HUES64 (cell line): ENCODE measurements at regions not wholly inside any gene's neighbourhood (a gene's known extent, or its start where the extent isn't known, plus 50 kb on each side); places are given as distances from the start of the nearest gene placed in this dataset.
"Not testable (repeated sequence)": the region's sequence is repeated elsewhere in the genome, so short reads cannot be mapped to it uniquely, and the experiment has no call there.

ENCODE experiments used
- H3K27ac ChIP-seq: 2 replicates; pipeline ENCODE4 v1.7.0; 2013; ENCODE audit warnings: low read depth, low read length, inconsistent platforms
- H3K27me3 ChIP-seq: 2 replicates; pipeline ENCODE4 v1.6.1; 2013; ENCODE audit warnings: mild to moderate bottlenecking, low read length; ENCODE audit not compliant: insufficient read depth
- H3K36me3 ChIP-seq: 2 replicates; pipeline ENCODE4 v1.6.1; 2013; ENCODE audit warnings: mild to moderate bottlenecking, low read length; ENCODE audit not compliant: insufficient read depth
- H3K4me1 ChIP-seq: 2 replicates; pipeline ENCODE4 v1.6.1; 2013; ENCODE audit warnings: mild to moderate bottlenecking, low read length, moderate library complexity; ENCODE audit not compliant: insufficient read depth
- H3K4me3 ChIP-seq: 2 replicates; pipeline ENCODE4 v1.5.1; 2013; ENCODE audit warnings: mild to moderate bottlenecking, low read length, moderate library complexity
- H3K9ac ChIP-seq: 2 replicates; pipeline ENCODE4 v1.6.1; 2013; ENCODE audit warnings: mild to moderate bottlenecking, low read depth, low read length
- H3K9me3 ChIP-seq: 2 replicates; pipeline ENCODE4 v1.6.1; 2013; ENCODE audit warnings: low read depth, low read length; ENCODE audit not compliant: insufficient read depth
- WGBS: fragments of 150-250, 120-280 bp; methylation state at CpG from one replicate; pipeline ENCODE4 v1.1.7; 2013; ENCODE audit warnings: missing lambda C conversion rate; 5-methylcytosine and 5-hydroxymethylcytosine counted together

DNA sequence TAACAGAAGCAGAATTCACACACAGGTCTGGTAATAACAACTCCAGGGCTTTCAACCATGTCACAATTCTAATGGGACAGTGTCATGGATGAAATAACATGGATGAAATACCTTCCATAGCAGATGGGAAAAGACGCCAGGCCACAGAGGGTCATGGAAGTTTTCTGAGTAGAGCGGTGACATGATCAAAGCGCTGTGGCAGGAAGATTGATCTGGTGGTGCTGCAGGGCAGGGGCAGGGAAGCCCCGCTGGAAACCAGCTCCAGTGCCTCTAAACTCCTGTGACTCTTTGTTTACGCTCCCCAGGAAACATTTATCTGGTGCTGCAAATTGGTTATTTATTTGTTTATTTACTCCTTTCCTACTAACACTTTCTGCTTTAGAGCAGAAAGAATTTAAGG, 108.3 kb upstream of the HMGA2 start:
- WGBS = 39% methylated on average over 4 of the region's 5 CpGs
- Histone ChIP-seq H3K27ac (no peak overlapping the region), H3K27me3 (no peaks in the 10 kb centered on the region), H3K4me1 (peaks cover 9% of the 10 kb centered on the region; the same call in 1 of the 2 replicates), H3K9me3 (no peaks in the 10 kb centered on the region), H3K9ac (no peak overlapping the region), H3K4me3 (no peak overlapping the region), H3K36me3 (no peaks in the 10 kb centered on the region)

- H3K9me3 ChIP-seq = no peaks in the 10 kb centered on the region
Observed at GRCh38 chr12:65720136-65721130, 103.8 kb upstream of the HMGA2 start.

GRCh38 chr12:65721541-65722190, 102.6 kb upstream of the HMGA2 start:
- H3K27me3 ChIP-seq = no peaks in the 10 kb centered on the region
- H3K4me1 ChIP-seq = peaks cover 12% of the 10 kb centered on the region
- no peak overlapping the region for H3K4me3 ChIP-seq
- 88% methylated on average over 3 of the region's 3 CpGs for whole genome bisulfite sequencing
- no peaks in the 10 kb centered on the region for H3K9me3 ChIP-seq
- no peak overlapping the region for H3K9ac ChIP-seq
- H3K27ac ChIP-seq = no peak overlapping the region
- no peaks in the 10 kb centered on the region for H3K36me3 ChIP-seq

More at GRCh38 chr12:65720136-65721130, 103.8 kb upstream of the HMGA2 start:
- H3K4me1 ChIP-seq = peaks cover 20% of the 10 kb centered on the region
- no peak overlapping the region for H3K9ac ChIP-seq
- H3K4me3 ChIP-seq = no peak overlapping the region
- H3K27me3 ChIP-seq = no peaks in the 10 kb centered on the region
- no peak overlapping the region for H3K27ac ChIP-seq
- no peaks in the 10 kb centered on the region for H3K36me3 ChIP-seq
- WGBS = 90% methylated on average over 15 of the region's 15 CpGs

DNA sequence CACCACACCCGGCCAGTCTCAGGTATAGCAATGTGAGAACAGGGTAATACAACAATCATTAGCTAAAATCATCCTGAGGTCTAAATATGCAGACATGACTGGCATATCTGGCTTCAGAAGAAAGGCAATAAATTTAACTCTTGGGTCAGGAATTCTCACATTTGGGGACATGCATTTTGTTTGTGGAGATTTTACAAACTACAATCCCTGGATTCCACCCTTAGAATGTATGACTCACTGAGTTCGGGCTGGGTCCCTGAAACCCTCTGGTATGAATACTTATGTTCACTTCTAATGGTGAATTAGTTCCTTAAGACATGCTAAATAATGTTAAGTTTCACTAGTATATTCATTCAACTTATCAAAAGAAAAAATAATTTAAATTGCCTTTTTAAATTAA, 98.9 kb upstream of the HMGA2 start:
- no peak overlapping the region for H3K4me3 ChIP-seq
- no peak overlapping the region for H3K27ac ChIP-seq
- no peaks in the 10 kb centered on the region for H3K36me3 ChIP-seq
- H3K9ac ChIP-seq = no peak overlapping the region
- 100% methylated on average over 1 of the region's 2 CpGs for WGBS
- peaks cover 31% of the 10 kb centered on the region for H3K27me3 ChIP-seq
- no peaks in the 10 kb centered on the region for H3K9me3 ChIP-seq
- peaks cover 16% of the 10 kb centered on the region for H3K4me1 ChIP-seq

DNA sequence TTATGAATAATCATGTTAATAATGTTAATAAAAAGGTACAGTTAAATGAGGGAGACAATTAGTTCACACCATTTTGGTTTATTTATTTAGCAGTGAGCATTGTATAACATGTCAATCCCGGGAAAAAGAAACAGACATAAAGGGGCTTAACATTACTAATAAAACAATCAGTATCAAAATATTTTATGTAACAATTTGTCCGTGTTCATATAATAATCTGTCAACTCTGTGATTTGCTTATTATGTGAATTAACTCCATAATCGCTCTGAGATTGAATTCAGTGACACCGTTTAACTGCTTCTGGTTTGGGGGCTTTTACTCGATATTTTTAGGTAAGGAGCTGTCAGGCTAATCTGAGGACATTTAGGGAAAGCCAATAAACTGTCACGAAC, 95.8 kb upstream of the HMGA2 start:
- H3K9ac ChIP-seq = peak overlapping the region; percentile 66; the same call in 1 of the 2 replicates
- peaks cover 40% of the 10 kb centered on the region for H3K27me3 ChIP-seq

DNA sequence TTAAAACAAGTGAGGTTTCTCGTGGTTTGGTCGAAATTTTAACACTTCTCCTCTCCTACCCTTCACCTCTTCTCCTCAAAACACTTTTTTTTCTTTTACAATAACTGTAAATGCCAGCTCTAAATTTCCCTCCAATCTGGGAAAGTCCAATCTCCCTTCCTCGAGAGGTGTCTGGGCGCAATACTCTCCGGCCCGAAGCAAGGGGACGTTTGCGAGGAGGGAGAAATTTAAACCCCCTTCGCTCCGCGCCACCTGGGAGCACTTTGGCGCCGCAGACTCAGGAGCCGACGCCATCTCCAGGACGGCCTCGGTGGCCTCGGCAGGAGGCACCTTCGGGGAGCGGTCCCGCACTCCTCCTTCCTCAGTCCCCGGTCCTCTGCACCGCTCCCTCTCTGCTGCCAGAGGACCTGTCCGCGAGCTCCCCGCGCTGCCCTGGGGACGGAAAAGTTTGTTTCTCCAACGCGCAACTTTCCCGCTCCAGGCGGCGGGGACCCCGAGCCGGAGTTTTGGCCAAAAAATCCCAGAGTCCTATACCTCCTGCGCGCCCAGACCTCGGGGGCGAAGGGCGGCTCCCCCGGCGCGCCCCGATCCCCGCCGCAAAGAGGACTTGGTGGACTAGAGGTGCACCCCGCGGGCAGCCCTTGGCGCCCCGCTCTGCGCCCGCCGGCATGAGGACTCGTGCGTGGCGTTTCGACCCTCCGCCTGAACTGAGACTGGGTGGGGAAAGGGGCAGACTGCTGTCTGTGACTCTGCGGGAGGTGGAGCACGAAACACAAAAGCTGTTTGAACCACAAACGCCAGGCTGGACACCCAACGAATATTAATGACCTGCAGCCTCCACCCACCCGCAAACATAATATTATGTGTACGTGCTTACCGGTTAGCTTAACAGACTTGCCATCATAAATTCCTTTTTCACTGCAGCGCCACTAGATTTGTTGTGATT, 95.2 kb upstream of the HMGA2 start:
- Histone ChIP-seq H3K4me1 (peaks cover 4% of the 10 kb centered on the region; the same call in 1 of the 2 replicates), H3K27me3 (peaks cover 40% of the 10 kb centered on the region), H3K27ac (peak overlapping the region; percentile 11; the same call in 1 of the 2 replicates), H3K9me3 (no peaks in the 10 kb centered on the region), H3K36me3 (no peaks in the 10 kb centered on the region), H3K9ac (peak overlapping the region; percentile 66), H3K4me3 (peak overlapping the region; percentile 68)
- 2% methylated on average over 66 of the region's 66 CpGs for WGBS

More for the DNA sequence above, 95.8 kb upstream of the HMGA2 start:
- peaks cover 4% of the 10 kb centered on the region; the same call in 1 of the 2 replicates for H3K4me1 ChIP-seq
- H3K36me3 ChIP-seq = no peaks in the 10 kb centered on the region
- peak overlapping the region; percentile 68 for H3K4me3 ChIP-seq
- WGBS = 16% methylated on average over 4 of the region's 6 CpGs
- no peak overlapping the region for H3K27ac ChIP-seq
- no peaks in the 10 kb centered on the region for H3K9me3 ChIP-seq

DNA sequence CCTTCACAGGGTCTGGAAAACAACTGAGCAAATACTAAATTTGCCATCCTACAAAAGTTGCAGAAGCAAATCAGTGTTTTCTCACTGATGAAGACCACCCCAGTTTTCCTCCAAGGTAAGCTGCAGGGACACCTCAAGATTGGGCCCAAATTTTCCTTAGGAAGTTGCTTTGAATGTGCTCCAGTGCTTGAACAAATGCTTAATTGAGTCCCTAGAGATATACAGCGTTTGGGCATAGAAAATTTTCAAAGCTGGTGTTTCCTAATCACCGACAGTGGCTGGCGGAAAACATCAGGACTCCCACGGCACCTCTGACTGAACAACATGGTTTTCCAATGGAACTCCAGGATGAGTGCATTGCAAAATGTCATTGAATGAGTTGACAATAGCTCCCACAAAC, 92.5 kb upstream of the HMGA2 start:
- 94% methylated on average over 4 of the region's 4 CpGs for WGBS
- H3K9ac ChIP-seq = no peak overlapping the region
- H3K4me1 ChIP-seq = peaks cover 4% of the 10 kb centered on the region; the same call in 1 of the 2 replicates
- no peaks in the 10 kb centered on the region for H3K9me3 ChIP-seq
- no peak overlapping the region for H3K27ac ChIP-seq
- no peaks in the 10 kb centered on the region for H3K36me3 ChIP-seq
- H3K27me3 ChIP-seq = peaks cover 40% of the 10 kb centered on the region
- H3K4me3 ChIP-seq = no peak overlapping the region

DNA sequence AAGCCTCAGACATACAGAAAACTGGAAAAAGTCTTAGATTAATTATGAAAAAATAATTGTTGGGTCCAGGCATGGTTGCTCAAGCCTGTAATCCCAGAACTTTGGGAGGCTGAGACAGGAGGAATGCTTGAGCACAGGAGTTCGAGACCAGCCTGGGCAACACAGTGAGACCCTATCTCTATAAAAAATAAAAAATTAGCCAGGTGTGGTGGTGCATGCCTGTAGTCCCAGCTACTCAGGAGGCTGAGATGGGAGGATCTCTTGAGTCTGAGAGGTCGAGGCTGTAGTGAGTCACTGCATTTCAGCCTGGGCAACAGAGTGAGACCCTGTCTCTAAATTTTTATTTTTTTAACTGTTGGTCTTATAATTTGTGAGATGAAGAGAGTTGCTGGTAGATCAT, 90.6 kb upstream of the HMGA2 start:
- not testable (repeated sequence) for H3K9ac ChIP-seq, H3K4me3 ChIP-seq, H3K36me3 ChIP-seq, H3K9me3 ChIP-seq, H3K4me1 ChIP-seq, H3K27ac ChIP-seq
- peaks cover 26% of the 10 kb centered on the region for H3K27me3 ChIP-seq
- WGBS = 83% methylated on average over 1 of the region's 2 CpGs

GRCh38 chr12:65734226-65734625, 90.1 kb upstream of the HMGA2 start:
- Histone ChIP-seq H3K27me3 (peaks cover 20% of the 10 kb centered on the region), H3K4me1 (peaks cover under 1% of the 10 kb centered on the region; the same call in 1 of the 2 replicates), H3K9ac (no peak overlapping the region), H3K27ac (no peak overlapping the region), H3K9me3 (no peaks in the 10 kb centered on the region), H3K36me3 (no peaks in the 10 kb centered on the region), H3K4me3 (no peak overlapping the region)
- 94% methylated on average over 2 of the region's 2 CpGs for WGBS

GRCh38 chr12:65739606-65740005, 84.7 kb upstream of the HMGA2 start:
- Histone ChIP-seq H3K4me3 (no peak overlapping the region), H3K9ac (no peak overlapping the region), H3K9me3 (no peaks in the 10 kb centered on the region), H3K27ac (no peak overlapping the region), H3K27me3 (peaks cover 8% of the 10 kb centered on the region), H3K36me3 (no peaks in the 10 kb centered on the region), H3K4me1 (peaks cover 19% of the 10 kb centered on the region)
- 100% methylated on average over 4 of the region's 4 CpGs for WGBS
